Globus pallidus (tissue), 1 donor: ENCODE measurements at regions not wholly inside any gene's neighbourhood (a gene's known extent, or its start where the extent isn't known, plus 50 kb on each side); places are given as distances from the start of the nearest gene placed in this dataset.
"Not testable (repeated sequence)": the region's sequence is repeated elsewhere in the genome, so short reads cannot be mapped to it uniquely, and the experiment has no call there.

Source experiments
- DNase-seq: peaks from one replicate; pipeline ENCODE4 v3.0.0-alpha.2; 2015; ENCODE audit warnings: low spot score

DNA sequence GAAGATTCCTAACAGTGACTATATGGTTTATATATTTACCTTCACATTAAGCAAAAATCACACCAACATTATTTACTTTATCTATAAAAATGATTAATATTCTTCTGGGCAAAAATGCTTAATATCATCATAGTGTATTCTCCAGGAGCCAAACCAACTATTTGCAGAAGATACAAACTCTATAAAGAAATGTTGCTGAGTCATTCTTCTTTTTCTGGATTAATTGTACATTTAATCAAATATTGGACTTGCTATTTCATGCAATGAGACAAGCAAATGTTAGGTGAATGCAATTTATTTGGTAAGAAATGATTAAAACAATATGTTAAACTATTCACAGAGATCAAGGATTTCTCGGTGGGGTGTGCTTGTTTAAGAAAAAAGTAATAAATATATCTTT is 1075.8 kb downstream of the PCDH9 start:
- no peak for DNase-seq

DNA sequence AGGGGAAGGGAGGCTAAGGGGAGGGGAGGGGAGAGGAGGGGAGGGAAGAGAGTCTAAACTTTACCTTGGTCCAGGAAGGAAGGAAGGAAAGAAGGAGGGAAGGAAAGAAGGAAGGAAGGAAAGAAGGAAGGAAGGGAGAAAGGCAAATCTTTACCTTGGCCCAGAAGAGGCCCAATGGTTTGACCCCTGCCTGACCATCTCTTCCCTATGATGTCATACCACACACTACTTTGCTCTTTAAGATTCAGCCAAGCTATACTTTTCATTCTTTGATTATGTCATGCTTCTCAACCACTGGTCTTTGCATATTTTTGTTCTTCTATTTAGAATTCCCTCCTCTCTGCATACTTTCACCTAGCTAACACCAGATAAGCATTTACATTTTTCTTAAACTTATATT is 1077.5 kb downstream of the PCDH9 start:
- DNase-seq = no peak

DNA sequence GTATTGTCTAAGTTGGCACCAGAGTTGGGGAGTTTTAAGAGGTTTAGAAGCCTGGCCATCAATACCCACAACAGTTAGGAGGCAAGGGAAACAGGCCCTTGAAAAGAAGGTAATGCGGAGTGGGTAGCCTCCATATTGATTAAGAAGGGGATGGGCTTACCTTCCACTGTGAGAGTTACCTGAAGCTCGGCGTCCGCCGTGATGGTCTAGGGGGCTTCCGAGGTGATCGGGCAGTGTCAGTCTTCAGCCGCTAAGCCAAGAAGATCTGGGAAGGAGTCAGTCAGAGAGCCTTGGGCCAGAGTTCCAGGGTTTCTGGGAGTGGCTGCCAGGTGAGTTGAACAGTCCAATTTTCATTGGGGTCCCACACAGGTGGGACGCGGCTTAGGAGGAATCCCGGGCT is 1085.8 kb downstream of the PCDH9 start:
- DNase-seq = not testable (repeated sequence)

DNA sequence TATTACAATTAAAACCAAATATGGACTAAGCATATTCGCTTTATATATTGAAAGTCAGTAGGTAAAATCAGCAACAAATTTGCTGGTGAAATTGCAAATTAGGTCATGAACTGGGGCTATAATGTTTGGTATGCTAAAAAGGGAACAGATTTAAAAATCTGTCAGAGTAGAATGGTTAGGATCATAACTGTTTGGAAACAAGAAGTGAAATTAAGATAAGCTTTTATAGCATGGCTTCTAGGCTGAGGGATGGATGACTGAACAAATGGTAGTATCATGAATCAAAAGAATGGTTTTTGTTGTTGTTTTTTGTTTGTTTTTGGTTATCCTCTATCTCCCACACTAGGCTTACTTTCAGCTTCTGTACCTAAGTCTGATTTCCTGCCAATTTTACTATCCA is 1090.4 kb downstream of the PCDH9 start:
- DNase-seq = no peak

DNA sequence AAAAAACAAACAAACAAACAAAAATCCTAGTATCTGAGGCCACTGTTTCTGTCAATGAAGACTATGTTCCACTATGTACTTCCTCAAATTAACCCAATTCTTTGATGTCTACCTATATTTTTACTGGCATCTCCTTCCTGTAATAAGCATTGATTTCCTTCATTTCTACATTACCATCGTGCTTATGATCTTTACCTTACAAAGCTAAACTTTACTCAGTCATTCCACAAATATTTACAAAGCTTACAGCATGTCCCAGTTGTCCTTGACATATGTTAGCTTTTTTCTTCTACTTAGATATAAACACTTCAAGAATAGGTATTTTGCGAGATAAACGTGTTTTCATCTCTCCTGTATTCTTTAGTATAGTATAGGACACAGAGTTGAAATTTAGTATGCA is 1090.9 kb downstream of the PCDH9 start:
- no peak for DNase-seq

DNA sequence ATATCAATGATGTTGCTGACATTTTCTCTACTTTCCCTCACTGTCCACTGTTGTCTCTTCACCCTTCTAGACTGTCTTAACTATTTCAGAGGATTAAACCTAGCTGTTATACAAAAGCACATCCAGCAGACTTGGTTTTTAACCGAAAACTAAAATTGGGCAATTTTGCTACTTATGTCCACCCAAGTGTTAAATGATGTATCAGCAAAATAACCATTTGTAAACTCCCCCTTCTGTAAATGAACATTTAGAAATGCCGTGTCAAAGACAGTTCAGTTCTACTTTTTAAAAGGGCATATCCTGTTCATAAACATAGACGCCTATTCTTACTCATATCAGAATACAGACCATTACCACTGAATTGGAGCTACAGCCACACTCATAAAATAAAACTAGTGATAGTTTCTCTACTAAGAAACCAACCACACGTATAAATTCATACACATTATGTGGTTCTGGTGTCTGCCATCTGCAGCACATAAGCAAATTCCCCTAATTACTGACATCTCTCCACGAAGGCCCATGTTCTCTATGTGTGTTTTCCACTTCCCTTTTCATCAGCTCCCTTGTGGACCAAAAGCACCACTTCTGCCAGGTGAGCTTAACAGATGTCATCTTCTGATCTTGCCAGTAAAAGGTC is 1091.8 kb downstream of the PCDH9 start:
- no peak for DNase-seq

DNA sequence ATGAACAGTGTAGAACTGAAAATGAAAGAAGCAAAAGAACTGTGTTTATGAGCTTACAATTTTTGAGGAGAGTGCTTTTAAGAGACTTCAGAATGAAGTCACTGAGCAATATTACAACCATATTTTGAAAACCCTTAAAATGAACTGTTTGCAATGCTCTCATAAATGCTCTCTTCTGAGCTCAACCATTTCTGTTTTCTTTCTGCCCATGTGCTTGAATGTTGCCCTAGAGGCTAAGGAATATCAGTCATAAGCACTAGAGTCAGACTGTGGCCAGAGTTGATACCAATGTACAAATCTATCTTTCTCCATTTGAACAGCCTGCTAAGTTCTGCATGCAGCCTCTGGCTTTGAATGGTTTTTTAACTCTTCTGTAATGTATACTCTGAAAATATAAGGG is 1092.8 kb downstream of the PCDH9 start:
- no peak for DNase-seq

DNA sequence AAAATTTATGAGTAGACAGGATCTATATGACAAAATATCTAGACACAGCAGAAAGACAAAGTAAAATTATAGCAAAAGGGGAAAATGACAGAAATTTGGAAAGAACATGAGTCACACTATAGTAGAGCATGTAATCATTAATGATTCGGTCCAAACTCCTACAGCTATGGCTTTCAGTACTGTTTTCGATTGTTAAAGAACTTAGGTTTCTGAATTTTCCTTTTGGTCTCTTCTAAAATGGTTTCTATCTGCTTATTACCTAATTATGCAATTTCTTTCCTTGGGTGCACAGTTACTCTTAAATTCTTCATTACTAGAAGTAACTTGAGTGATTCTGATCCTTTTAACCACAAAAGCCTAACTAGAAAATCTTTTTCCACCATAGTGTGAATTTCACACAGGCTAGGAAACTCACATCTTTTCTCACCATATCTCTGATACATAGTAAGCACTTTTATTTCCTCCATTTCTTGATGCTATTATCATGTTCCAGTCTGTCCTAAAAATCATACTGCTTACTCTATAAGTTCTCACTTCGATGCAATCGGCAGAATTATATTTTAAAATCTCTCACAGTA is 1101.4 kb downstream of the PCDH9 start:
- DNase-seq = no peak

DNA sequence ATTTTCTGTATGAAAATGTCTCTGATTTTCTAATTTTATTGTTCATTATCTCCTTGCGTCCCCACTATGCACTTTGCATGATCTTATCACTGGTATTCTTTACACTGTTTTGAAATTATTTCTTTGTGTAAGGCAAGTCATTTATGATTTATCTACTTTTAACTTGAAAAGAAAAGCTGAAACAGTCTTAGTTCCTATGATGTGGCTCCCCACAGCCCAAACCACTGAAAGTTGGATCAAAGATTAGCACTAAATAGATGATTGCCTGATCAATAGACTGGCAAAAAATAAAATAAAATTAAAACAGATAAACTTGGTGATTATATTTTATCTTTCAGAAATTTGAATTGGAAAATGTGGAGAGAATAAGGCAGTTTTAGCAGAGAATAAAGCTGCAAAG is 1101.9 kb downstream of the PCDH9 start:
- DNase-seq = no peak

DNA sequence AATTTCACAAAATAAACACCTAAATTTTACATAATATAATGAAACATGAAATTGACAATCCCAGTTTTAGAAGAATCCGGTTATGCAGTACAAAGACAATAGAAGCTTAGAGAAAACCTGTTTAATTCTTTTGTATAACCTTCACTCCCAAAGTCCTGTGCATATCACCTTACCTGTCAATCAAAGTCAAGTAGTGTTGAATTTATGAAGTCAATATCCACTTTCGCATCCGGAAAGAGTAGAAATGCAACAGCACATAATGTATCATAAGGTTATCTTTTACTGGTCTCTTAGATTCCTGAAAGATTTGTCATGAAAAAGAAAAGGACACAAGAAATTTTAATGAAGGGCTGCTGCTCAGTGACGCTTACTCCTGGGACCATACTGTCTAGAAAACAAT is 1112.6 kb downstream of the PCDH9 start:
- no peak for DNase-seq

DNA sequence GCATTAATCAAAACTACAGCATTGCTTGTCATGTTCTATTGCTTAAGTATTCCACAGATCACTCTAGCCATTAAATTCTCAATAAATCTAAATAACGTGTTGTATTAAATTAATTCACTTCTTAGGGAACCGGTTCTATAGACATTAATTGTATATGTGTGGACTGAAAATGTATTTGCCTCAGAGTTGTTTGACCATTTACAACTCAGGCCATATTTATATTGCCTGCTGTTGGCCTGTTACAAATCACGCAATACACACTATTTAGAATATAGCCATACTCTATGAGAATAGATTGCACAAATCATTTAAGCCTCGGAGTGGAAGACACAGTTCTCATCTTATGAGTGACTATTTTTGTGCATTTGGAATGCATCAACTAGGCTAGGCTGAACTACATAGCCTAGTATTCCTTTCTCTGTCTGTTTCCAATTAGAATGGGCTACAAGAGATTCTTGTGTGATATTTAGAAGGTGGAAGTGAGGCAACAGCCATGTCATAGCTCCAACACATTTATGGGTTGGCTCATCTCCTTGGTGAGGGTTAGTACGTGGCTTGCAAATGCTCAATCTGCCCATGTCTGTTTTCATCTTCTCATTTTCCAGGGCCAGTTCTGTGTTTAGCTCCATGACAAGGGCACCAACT is 1116.1 kb downstream of the PCDH9 start:
- no peak for DNase-seq

DNA sequence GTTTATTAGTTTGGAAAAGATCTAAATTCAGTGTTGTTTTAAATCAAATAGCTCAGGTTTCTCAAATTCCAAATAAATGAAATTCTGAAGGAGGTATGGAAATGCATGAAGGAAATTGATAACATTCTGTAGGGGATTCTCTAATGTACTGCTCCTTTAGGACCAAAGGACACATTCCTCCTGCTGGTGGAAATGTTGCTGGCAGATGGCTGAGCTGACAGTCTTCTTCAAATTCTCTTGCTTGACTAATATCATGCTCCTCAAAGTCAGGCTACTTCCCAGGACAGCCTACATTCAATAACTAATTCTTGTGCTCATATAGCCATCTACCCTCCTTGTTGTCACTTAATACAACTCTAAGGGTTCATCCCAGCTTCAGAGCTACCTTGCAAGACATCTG is 1118.5 kb downstream of the PCDH9 start:
- DNase-seq = no peak

DNA sequence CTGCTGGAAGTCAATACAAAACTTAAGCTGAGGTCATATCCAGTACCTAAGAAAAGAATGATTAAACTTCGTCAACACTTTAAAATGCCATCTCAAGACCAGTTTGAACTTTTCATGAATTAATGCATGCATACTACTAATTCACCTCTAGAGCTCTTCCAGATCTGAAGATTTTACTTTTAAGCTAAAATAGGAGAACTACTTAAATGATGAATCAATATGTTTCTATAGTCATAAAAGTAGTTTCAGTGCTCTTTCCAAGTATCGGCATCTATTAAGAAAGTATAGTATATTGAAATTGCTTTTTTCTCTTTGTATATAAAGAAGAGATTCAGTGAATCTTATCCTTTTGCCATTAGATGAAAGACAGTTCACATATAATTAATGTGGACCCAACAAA is 1123.9 kb downstream of the PCDH9 start:
- DNase-seq = no peak

DNA sequence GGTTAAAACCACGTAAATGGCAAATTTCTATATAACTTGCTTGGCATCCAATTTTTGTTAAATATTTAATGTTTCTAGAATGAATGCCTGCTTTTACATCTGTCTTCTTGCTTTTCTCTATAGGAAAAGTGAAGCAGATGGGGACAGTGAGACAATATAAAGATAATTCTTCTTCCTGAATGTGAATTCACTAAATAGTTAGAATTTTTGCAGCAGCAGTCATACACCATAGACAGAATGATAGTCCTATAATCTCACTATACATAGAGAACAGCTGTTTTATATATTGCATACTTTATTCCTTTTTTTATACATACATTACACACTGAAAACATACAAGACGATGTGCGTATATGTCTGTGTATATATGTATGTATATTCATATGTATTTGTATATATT is 1127.3 kb downstream of the PCDH9 start:
- DNase-seq = no peak

DNA sequence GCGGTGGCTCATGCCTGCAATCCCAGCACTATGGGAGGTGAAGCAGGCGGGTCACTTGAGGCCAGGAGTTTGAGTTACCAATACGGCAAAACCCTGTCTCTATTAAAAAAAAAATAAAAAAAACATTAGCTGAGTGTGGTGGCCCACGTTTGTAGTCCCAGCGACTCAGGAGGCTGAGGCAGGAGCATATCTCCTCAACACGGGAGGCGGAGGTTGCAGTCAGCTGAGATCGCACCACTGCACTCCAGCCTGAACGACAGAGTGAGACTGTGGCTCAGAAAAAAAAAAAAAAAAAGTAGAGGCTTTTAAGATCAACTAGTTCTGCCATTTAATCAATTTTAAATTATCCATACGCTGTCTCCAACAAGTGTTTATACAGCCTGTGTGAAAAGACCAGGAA is 1130.3 kb downstream of the PCDH9 start:
- no peak for DNase-seq

DNA sequence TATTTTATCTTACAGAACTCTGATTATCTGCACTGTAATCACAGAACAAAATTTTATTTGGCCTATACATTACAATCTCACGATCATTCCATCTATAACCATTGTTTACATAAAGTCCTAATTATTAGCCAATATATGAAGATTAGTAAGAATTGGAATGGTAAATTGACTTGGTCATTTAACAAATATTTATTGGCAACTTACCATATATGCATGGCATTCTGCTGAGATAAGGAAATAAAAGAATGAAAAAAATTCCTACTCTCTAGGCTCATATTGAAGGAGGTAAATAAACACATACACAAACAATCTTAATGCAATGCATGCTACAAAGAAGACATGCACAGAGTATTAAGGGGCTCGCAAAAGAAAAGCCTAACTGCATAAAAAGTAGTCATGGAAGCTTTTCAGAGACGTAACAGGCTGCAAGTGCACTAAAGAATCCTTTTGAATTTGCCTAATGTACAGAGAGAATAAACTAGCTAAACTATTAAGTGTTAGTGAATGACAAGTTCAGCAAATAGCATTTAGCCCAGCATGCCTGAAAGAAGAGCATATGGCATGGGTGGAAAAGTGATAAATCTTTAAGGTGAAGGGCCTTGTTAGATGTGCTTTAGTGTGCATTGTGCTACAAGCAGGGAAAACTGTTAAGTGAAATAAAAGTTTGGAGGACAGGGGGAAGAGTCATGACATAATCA is 1131.1 kb downstream of the PCDH9 start:
- no peak for DNase-seq

DNA sequence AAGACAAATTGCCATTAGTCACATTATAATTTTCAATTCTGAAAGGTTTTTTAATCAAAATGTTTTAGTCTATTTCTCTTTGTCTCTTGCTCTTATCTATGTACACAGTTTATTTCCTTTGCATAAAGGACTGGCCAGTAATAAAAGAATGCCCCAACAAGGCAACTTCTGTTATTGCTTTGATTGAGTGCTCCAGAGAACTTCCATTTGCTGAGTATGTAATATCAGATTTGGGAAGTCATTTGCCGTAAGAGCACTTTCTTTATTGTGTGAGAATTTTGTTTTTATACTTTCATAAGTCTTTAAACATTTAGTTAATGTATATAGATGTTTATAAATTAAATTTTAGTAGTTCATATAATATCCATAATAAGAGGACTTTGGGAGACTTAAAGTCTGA is 1140.4 kb downstream of the PCDH9 start:
- DNase-seq = no peak

DNA sequence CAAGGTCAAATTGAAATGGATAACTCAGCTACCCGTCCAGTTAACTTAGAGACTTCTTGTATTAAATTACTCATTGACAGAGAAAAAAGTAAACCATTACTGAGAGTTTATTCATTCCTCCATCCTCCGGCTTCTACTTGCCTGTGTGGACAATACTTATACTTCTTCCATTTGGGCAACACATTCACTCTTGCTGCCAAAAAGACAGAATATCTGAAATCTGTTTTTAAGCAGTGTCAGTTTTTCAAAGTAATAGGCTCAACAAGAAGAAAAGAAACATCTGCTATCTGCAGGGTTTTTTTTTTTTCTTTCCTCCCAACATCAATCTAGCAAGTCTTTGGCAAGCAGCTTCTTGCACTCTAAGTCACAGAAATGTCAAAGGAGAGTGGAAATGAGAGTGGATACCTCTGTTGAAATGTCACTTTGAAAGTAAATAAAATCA is 1142.8 kb downstream of the PCDH9 start:
- no peak for DNase-seq

DNA sequence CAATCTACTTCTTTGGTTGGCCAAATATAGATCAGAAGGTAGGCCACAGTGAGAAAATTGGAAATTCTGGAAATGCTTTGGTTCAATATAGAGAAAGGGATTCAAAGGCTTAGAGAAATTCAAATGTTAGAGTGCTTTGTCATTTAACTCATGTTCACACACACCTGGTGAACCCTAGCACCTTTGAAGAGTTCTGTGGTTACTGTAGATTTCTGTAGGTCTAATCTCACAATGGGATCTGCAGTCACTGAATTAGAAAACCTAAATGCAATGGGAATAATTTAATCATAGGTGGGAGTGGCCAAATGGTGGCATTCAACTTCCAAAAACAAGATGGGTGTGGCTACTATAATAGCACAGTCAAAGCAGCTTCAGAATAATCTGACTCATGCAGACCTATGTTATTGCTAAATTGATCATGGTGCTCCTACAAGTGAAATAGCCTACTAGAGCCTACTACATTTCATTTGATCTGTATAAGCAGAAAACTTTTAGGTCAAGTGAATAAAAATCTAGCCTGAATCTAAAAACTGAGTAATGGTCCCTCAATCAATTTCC is 1152.9 kb downstream of the PCDH9 start:
- no peak for DNase-seq

DNA sequence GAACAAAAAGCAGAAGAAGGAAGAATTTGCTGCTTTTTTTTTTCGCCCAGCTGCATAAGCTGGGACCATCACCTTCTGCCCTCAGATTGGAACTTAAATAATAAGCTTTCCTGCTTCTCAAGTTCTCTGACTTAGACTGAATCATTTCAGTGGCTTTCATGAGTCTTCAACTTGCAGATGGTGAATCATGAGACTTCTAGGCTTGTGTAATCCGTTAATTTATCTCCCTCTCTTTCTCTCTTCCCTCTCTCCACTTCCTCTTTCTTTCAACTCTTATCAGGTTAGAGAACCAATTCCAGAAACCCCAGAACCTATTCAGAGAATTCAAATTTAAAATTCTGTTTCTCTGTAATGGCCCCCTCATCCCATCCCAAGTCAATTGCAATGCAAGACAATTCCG is 1153.7 kb downstream of the PCDH9 start:
- no peak for DNase-seq

DNA sequence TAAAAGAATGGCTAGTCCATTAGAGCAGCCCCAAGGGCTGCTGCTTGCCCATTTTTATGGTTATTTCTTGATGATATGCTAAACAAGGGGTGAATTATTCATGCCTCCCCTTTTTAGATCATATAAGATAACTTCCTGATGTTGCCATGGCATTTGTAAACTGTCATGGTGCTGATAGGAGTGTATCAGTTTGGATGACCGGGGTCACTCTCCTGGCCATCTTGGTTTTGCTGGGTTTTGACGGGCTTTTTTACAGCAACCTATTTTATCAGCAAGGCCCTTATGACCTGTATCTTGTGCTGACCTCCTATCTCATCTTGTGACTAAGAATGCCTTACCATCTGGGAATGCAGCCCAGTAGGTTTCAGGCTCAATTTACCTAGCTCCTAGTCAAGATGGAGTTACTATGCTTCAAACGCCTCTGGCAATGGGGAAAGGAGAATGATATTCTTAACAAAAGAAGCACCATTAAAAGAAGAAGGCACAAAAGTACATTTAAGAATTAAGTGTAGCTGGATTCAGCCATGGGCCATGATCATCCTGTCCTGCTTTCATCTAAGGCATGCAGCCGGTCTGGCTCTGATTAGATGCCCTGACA is 1156.0 kb downstream of the PCDH9 start:
- DNase-seq = no peak

DNA sequence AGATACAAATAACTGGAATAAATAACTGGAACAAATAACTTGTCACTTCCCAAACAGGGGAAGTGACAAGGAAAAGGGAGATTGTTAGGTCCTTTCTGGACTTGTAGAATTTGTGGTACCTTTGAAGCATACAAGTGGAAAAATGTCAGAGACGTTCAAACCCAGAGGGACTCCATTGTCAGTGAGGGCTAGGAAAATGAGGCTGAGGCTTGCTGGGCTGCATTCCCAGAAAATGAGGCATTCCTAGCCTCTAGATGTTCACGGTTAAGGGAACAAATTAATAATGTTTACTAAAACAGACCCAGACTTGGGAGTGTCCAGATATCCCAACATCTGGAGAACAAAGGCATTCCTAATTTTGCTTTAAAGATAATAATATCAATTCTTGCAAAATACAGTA is 1158.0 kb downstream of the PCDH9 start:
- peak; percentile 15 for DNase-seq
